IMR-90 (cell line): ENCODE measurements at regions not wholly inside any gene's neighbourhood (a gene's known extent, or its start where the extent isn't known, plus 50 kb on each side); places are given as distances from the start of the nearest gene placed in this dataset.

Experiments used
- ATAC-seq: fragments of 200-7000 bp; cut with Tn5 transposase; 2 replicates; pipeline ENCODE4 v1.9.1; 2020; ENCODE audit warnings: low read depth, mild to moderate bottlenecking, moderate library complexity
- BruUV-seq: library from RNA; stranded (reverse); fragments of 400-500 nt; replicated peaks from 2 replicates; lab custom pipeline; 2021; lab: Mats Ljungman, UMichigan
- CTCF ChIA-PET: fragments of 300-600 bp; formaldehyde crosslinking; extraction: SDS; loops from one replicate; lab custom pipeline; 2021; ENCODE audit warnings: antibody characterized with exemption; lab: Yijun Ruan, JAX
- POLR2A ChIA-PET: fragments of 300-600 bp; sonication (Branson Sonifier 250); formaldehyde crosslinking; loops from one replicate; lab custom pipeline; 2022; ENCODE audit warnings: antibody characterized with exemption; ENCODE audit not compliant: unreplicated experiment; lab: Charles Lee
- DNase-seq: peaks from one replicate; pipeline ENCODE4 v3.0.0; 2013
- H2AFZ ChIP-seq: replicated peaks from 2 replicates; pipeline ENCODE3; 2013; ENCODE audit warnings: low read length, mild to moderate bottlenecking; ENCODE audit not compliant: poor library complexity
- H2AK5ac ChIP-seq: 2 replicates; pipeline ENCODE4 v1.6.1; 2013; ENCODE audit warnings: low read depth, low read length, inconsistent platforms
- H2AK9ac ChIP-seq: replicated peaks from 2 replicates; pipeline ENCODE3; 2013; ENCODE audit warnings: mild to moderate bottlenecking, low read depth, low read length, moderate library complexity; ENCODE audit not compliant: poor library complexity
- H2BK120ac ChIP-seq: 2 replicates; pipeline ENCODE4 v1.6.1; 2013; ENCODE audit warnings: low read depth, low read length, inconsistent platforms
- H2BK15ac ChIP-seq: 3 replicates; pipeline ENCODE4 v1.6.1; 2013; ENCODE audit warnings: low read depth, low read length, inconsistent platforms
- H2BK20ac ChIP-seq: 2 replicates; pipeline ENCODE4 v1.6.1; 2013; ENCODE audit warnings: low read depth, mild to moderate bottlenecking, inconsistent platforms, low read length, moderate library complexity
- H2BK5ac ChIP-seq: 2 replicates; pipeline ENCODE4 v1.6.1; 2013; ENCODE audit warnings: mild to moderate bottlenecking, low read depth, low read length, inconsistent platforms; ENCODE audit not compliant: poor library complexity, severe bottlenecking
- H3K14ac ChIP-seq: replicated peaks from 2 replicates; pipeline ENCODE4 v1.6.1; 2013; ENCODE audit warnings: low read depth, low read length, inconsistent platforms
- H3K18ac ChIP-seq: 2 replicates; pipeline ENCODE4 v1.6.1; 2013; ENCODE audit warnings: low read depth, low read length, control low read depth
- H3K23ac ChIP-seq: 2 replicates; pipeline ENCODE4 v1.6.1; 2013; ENCODE audit warnings: low read depth, low read length, inconsistent platforms
- H3K27ac ChIP-seq: 2 replicates; pipeline ENCODE4 v1.5.1; 2013; ENCODE audit warnings: mild to moderate bottlenecking, control low read depth, low read length; ENCODE audit not compliant: insufficient read depth
- H3K27me3 ChIP-seq: 2 replicates; pipeline ENCODE4 v1.6.1; 2013; ENCODE audit warnings: low read length; ENCODE audit not compliant: control insufficient read depth, insufficient read depth
- H3K36me3 ChIP-seq: 2 replicates; pipeline ENCODE4 v1.6.1; 2013; ENCODE audit warnings: low read length, mixed read lengths; ENCODE audit not compliant: control insufficient read depth, insufficient read depth
- H3K4ac ChIP-seq: 2 replicates; pipeline ENCODE4 v1.6.1; 2013; ENCODE audit warnings: low read depth, low read length, inconsistent platforms
- H3K4me1 ChIP-seq: 2 replicates; pipeline ENCODE4 v1.6.1; 2013; ENCODE audit warnings: low read length, mixed read lengths; ENCODE audit not compliant: control insufficient read depth, insufficient read depth
- H3K4me2 ChIP-seq: 2 replicates; pipeline ENCODE4 v1.6.1; 2013; ENCODE audit warnings: low read depth, mild to moderate bottlenecking, control low read depth, low read length, moderate library complexity
- H3K4me3 ChIP-seq: 2 replicates; pipeline ENCODE4 v1.5.1; 2013; ENCODE audit warnings: low read depth, mild to moderate bottlenecking, control low read depth, low read length, moderate library complexity; ENCODE audit not compliant: insufficient read depth
- H3K56ac ChIP-seq: 2 replicates; pipeline ENCODE4 v1.6.1; 2013; ENCODE audit warnings: low read length, inconsistent platforms; ENCODE audit not compliant: insufficient read depth; ENCODE audit errors: extremely low read depth
- H3K79me1 ChIP-seq, 2 experiments: 2 replicates each; pipeline ENCODE4 v1.6.1; 2013; ENCODE audit warnings: low read length in 2 of 2, inconsistent platforms in 1 of 2, low read depth in 1 of 2
- H3K9ac ChIP-seq: 2 replicates; pipeline ENCODE4 v1.6.1; 2013; ENCODE audit warnings: low read depth, low read length, control low read depth
- H3K9me1 ChIP-seq: 2 replicates; pipeline ENCODE4 v1.6.1; 2013; ENCODE audit warnings: low read length, inconsistent platforms; ENCODE audit not compliant: insufficient read depth
- H3K9me3 ChIP-seq: 2 replicates; pipeline ENCODE4 v1.6.1; 2013; ENCODE audit warnings: low read length; ENCODE audit not compliant: control insufficient read depth, insufficient read depth
- H4K20me1 ChIP-seq: 2 replicates; pipeline ENCODE4 v1.6.1; 2013; ENCODE audit warnings: low read length, inconsistent platforms; ENCODE audit not compliant: insufficient read depth
- H4K5ac ChIP-seq: 2 replicates; pipeline ENCODE4 v1.6.1; 2013; ENCODE audit warnings: mild to moderate bottlenecking, low read depth, low read length, control low read depth
- H4K8ac ChIP-seq, 2 experiments: 2 replicates each; pipeline ENCODE4 v1.6.1; 2013; ENCODE audit warnings: low read depth in 2 of 2, low read length in 2 of 2, control low read depth in 1 of 2, inconsistent platforms in 1 of 2
- H4K91ac ChIP-seq: 2 replicates; pipeline ENCODE4 v1.6.1; 2013; ENCODE audit warnings: low read depth, low read length, inconsistent platforms; ENCODE audit not compliant: insufficient read depth
- CEBPB ChIP-seq: IDR thresholded peaks from 2 replicates; pipeline ENCODE4 v1.6.1; 2012; ENCODE audit warnings: low read depth, low read length, improper control_type of control experiment
- CHD1 ChIP-seq: IDR thresholded peaks from 2 replicates; pipeline ENCODE4 v1.6.1; 2012; ENCODE audit warnings: low read depth, low read length, improper control_type of control experiment
- ELK1 ChIP-seq: fragments of 150-350 bp; IDR thresholded peaks from 2 replicates; pipeline ENCODE4 v1.6.1; 2016; ENCODE audit warnings: low read depth, mild to moderate bottlenecking, low read length, moderate library complexity, borderline replicate concordance
- MAZ ChIP-seq: IDR thresholded peaks from 2 replicates; pipeline ENCODE4 v1.6.1; 2012; ENCODE audit warnings: low read depth, mild to moderate bottlenecking, low read length, improper control_type of control experiment, moderate library complexity, borderline replicate concordance
- POLR2A ChIP-seq: IDR thresholded peaks from 2 replicates; pipeline ENCODE4 v1.6.1; 2012; ENCODE audit warnings: mild to moderate bottlenecking, low read depth, low read length
- RAD21 ChIP-seq: IDR thresholded peaks from 2 replicates; pipeline ENCODE4 v1.6.1; 2012; ENCODE audit warnings: low read length, improper control_type of control experiment
- SMC3 ChIP-seq: fragments of 150-350 bp; IDR thresholded peaks from 2 replicates; pipeline ENCODE4 v1.6.1; 2016; ENCODE audit warnings: low read depth, mild to moderate bottlenecking, antibody characterized with exemption, low read length, moderate library complexity
- WGBS, 2 experiments: methylation state at CpG; one replicate each; pipeline versions ENCODE4 v1.1.5 to v1.1.7; 2013; ENCODE audit warnings: missing lambda C conversion rate in 2 of 2; ENCODE audit not compliant: insufficient read length in 1 of 2; ENCODE audit errors: extremely low coverage in 2 of 2; 5-methylcytosine and 5-hydroxymethylcytosine counted together
- dilution Hi-C: fragments of 300-500 bp; cut with HindIII; formaldehyde crosslinking; loops from one replicate; pipeline ENCODE4 v1.14.3; 2018; ENCODE audit warnings: low sequenced_read_pairs; ENCODE audit not compliant: unreplicated experiment
- in situ Hi-C: fragments of 300-500 bp; cut with MboI; formaldehyde crosslinking; loops from 3 replicates; pipeline ENCODE4 v1.14.3; 2019; ENCODE audit warnings: low sequenced_read_pairs, inconsistent platforms, mixed read lengths
- intact Hi-C: fragments of 100-400 bp; cut with micrococcal nuclease; formaldehyde crosslinking; loops from 2 replicates; pipeline ENCODE4 v1.10.0; 2022

- no peak for ATAC-seq
- no peak for TF ChIP-seq RAD21
- TF ChIP-seq POLR2A, result no peak
- no peak for TF ChIP-seq MAZ
- TF ChIP-seq CHD1, result no peak
- no peak for TF ChIP-seq CEBPB
- TF ChIP-seq SMC3, result no peak
- TF ChIP-seq ELK1, result no peak
- dilution Hi-C loops, result no loop called here
- Histone ChIP-seq H3K27ac (no peak overlapping the region), H3K18ac (no peak overlapping the region), H4K8ac (no peak overlapping the region), H3K4me2 (no peak overlapping the region), H2BK20ac (no peak overlapping the region), H3K4me3 (no peak overlapping the region), H3K14ac (no peak overlapping the region), H2AK9ac (no peak overlapping the region), H3K4me1 (no peaks in the 10 kb centered on the region), H2AK5ac (no peak overlapping the region), H3K36me3 (no peaks in the 10 kb centered on the region), H4K5ac (no peak overlapping the region), H4K91ac (no peak overlapping the region), H3K79me1 (no peaks in the 10 kb centered on the region), H3K4ac (no peak overlapping the region), H2BK15ac (no peak overlapping the region), H3K9ac (no peak overlapping the region), H3K9me3 (peaks cover 8% of the 10 kb centered on the region), H2AFZ (no peak overlapping the region), H3K27me3 (peaks cover 30% of the 10 kb centered on the region), H3K23ac (no peak overlapping the region), H3K9me1 (no peaks in the 10 kb centered on the region), H2BK5ac (no peak overlapping the region), H3K56ac (no peak overlapping the region), H2BK120ac (no peak overlapping the region), H4K20me1 (no peaks in the 10 kb centered on the region)
- no TSS peak for BruUV-seq
- ChIA-PET CTCF (no interaction called here), POLR2A (no interaction called here)
- no peak for DNase-seq
- in situ Hi-C loops, result no loop called here
- no CpG with 5 or more reads among the region's 2 CpGs for WGBS, 2 experiments
- intact Hi-C loops, result no loop called here
These were observed 393.9 kb downstream of the RPS24 start for GRCh38 chr10:78427497-78428031.
